Sigmoid colon (tissue), 4 donors: ENCODE measurements at regions not wholly inside any gene's neighbourhood (a gene's known extent, or its start where the extent isn't known, plus 50 kb on each side); places are given as distances from the start of the nearest gene placed in this dataset.

Experiments used
- CTCF ChIP-seq, 4 experiments: fragments of 450-650 bp in 3 of 4; fragments of 200-600 bp in 1 of 4; IDR thresholded peaks; one replicate each; pipeline ENCODE4 v1.5.1; 2016 to 2019; ENCODE audit warnings: antibody characterized with exemption in 4 of 4, mild to moderate bottlenecking in 3 of 4, moderate library complexity in 2 of 4
- EP300 ChIP-seq, 4 donors: sonication (generic); formaldehyde crosslinking; IDR thresholded peaks; one replicate each; pipeline ENCODE4 v1.6.1; 2017; ENCODE audit warnings: antibody characterized with exemption in 4 of 4
- POLR2A ChIP-seq, 2 donors: fragments of 450-650 bp; IDR thresholded peaks; one replicate each; pipeline ENCODE4 v1.6.1; 2016; ENCODE audit warnings: antibody characterized with exemption in 2 of 2, mild to moderate bottlenecking in 2 of 2, moderate library complexity in 2 of 2
- POLR2AphosphoS5 ChIP-seq, 4 donors: sonication (generic); formaldehyde crosslinking; IDR thresholded peaks; one replicate each; pipeline ENCODE4 v1.6.1; 2017; ENCODE audit warnings: antibody characterized with exemption in 4 of 4

GRCh38 chr16:79533292-79533691 lies 67.2 kb downstream of the MAF start:
- no peak for TF ChIP-seq CTCF (IDR thresholded peaks at IDR 0.05)
- no peak for TF ChIP-seq POLR2AphosphoS5 (IDR thresholded peaks at IDR 0.05)
- TF ChIP-seq EP300 (IDR thresholded peaks at IDR 0.05) = no peak
- TF ChIP-seq POLR2A (IDR thresholded peaks at IDR 0.05) = no peak
